Endothelial cell of umbilical vein (primary cell): ENCODE measurements at regions not wholly inside any gene's neighbourhood (a gene's known extent, or its start where the extent isn't known, plus 50 kb on each side); places are given as distances from the start of the nearest gene placed in this dataset.

Source experiments
- BruUV-seq: library from RNA; stranded (reverse); fragments of 400-500 nt; replicated peaks from 2 replicates; lab custom pipeline; 2021; lab: Mats Ljungman, UMichigan
- CTCF ChIA-PET: fragments of 300-600, 350-600 bp; sonication (Branson Sonifier 250); formaldehyde crosslinking; loops from one replicate; lab custom pipeline; 2021; ENCODE audit warnings: antibody characterized with exemption, inconsistent platforms; lab: Charles Lee
- POLR2A ChIA-PET: fragments of 300-600, 350-600 bp; sonication (Branson Sonifier 250); formaldehyde crosslinking; loops from one replicate; lab custom pipeline; 2021; ENCODE audit warnings: antibody characterized with exemption, inconsistent platforms; lab: Charles Lee
- DNase-seq: peaks from one replicate; pipeline ENCODE4 v3.0.0-alpha.2; 2011; ENCODE audit warnings: low read depth, low spot score
- FAIRE-seq: peaks from 2 replicates; lab custom pipeline; 2011; peaks lifted over from hg19 to GRCh38; lab: Jason Lieb, UNC
- H2AFZ ChIP-seq: 2 replicates; pipeline ENCODE4 v1.6.0; 2012; ENCODE audit warnings: low read depth, low read length, control low read depth, inconsistent platforms
- H3K27ac ChIP-seq: 2 replicates; pipeline ENCODE4 v1.5.1; 2011; ENCODE audit warnings: low read depth, mild to moderate bottlenecking, control low read depth, low read length, moderate library complexity; ENCODE audit not compliant: insufficient read depth
- H3K27me3 ChIP-seq, 2 experiments: 2 replicates each; pipeline versions ENCODE4 v1.6.0 to v1.6.1; 2011; ENCODE audit warnings: low read length in 2 of 2, mixed read lengths in 1 of 2; ENCODE audit not compliant: control insufficient read depth in 2 of 2, insufficient read depth in 2 of 2
- H3K36me3 ChIP-seq, 2 experiments: 2 replicates in 1 of 2; 3 replicates in 1 of 2; pipeline ENCODE4 v1.5.1; 2011; ENCODE audit warnings: low read length in 2 of 2, mild to moderate bottlenecking in 1 of 2, moderate library complexity in 1 of 2; ENCODE audit not compliant: control insufficient read depth in 2 of 2, insufficient read depth in 2 of 2; ENCODE audit errors: extremely low read depth in 1 of 2
- H3K4me1 ChIP-seq: 3 replicates; pipeline ENCODE4 v1.5.1; 2011; ENCODE audit warnings: mild to moderate bottlenecking, low read length; ENCODE audit not compliant: control insufficient read depth, insufficient read depth; ENCODE audit errors: extremely low read depth
- H3K4me2 ChIP-seq: 2 replicates; pipeline ENCODE4 v1.6.1; 2011; ENCODE audit warnings: low read length, control low read depth, mixed read lengths; ENCODE audit not compliant: insufficient read depth
- H3K4me3 ChIP-seq, 3 experiments: fragments of 200-600 bp in 1 of 3; sonication (generic), shearing (Covaris generic) in 1 of 3; replicated peaks in 1 of 3; 2 replicates each; pipeline ENCODE4 v1.5.1; 2011 to 2016; ENCODE audit warnings: control low read depth in 3 of 3, low read length in 3 of 3, mild to moderate bottlenecking in 2 of 3, inconsistent platforms in 1 of 3, low read depth in 1 of 3, moderate library complexity in 1 of 3; ENCODE audit not compliant: insufficient read depth in 1 of 3
- H3K79me2 ChIP-seq: 2 replicates; pipeline ENCODE4 v1.6.0; 2012; ENCODE audit warnings: low read length, inconsistent platforms; ENCODE audit not compliant: control insufficient read depth, insufficient read depth
- H3K9ac ChIP-seq: replicated peaks from 2 replicates; pipeline ENCODE3; 2011; ENCODE audit warnings: low read length, control low read depth; ENCODE audit not compliant: insufficient read depth; ENCODE audit errors: extremely low read depth
- H3K9me1 ChIP-seq: replicated peaks from 3 replicates; pipeline ENCODE4 v1.6.0; 2011; ENCODE audit warnings: mild to moderate bottlenecking, low read length; ENCODE audit not compliant: control insufficient read depth, insufficient read depth; ENCODE audit errors: extremely low read depth
- H3K9me3 ChIP-seq: replicated peaks from 2 replicates; pipeline ENCODE4 v1.5.1; 2012; ENCODE audit warnings: low read length, inconsistent platforms; ENCODE audit not compliant: control insufficient read depth, insufficient read depth
- H4K20me1 ChIP-seq: replicated peaks from 2 replicates; pipeline ENCODE3; 2011; ENCODE audit warnings: mild to moderate bottlenecking, low read length; ENCODE audit not compliant: control insufficient read depth, insufficient read depth; ENCODE audit errors: extremely low read depth
- CTCF ChIP-seq, 2 donors: IDR thresholded peaks; 1 replicate in 1 of 2; 2 replicates in 1 of 2; pipeline ENCODE4 v1.5.1; 2011; ENCODE audit warnings: low read length in 2 of 2, mild to moderate bottlenecking in 2 of 2, moderate library complexity in 2 of 2, control low read depth in 1 of 2, inconsistent platforms in 1 of 2, low read depth in 1 of 2; ENCODE audit not compliant: insufficient read depth in 1 of 2; ENCODE audit errors: extremely low read depth in 1 of 2
- EZH2 ChIP-seq: IDR thresholded peaks from 2 replicates; pipeline ENCODE4 v1.6.1; 2012; ENCODE audit warnings: borderline replicate concordance, low read depth, mild to moderate bottlenecking, moderate library complexity, low read length, inconsistent platforms; ENCODE audit not compliant: severe bottlenecking
- FOS ChIP-seq: IDR thresholded peaks from 2 replicates; pipeline ENCODE4 v1.6.1; 2011; ENCODE audit warnings: mild to moderate bottlenecking, low read length, moderate library complexity, borderline replicate concordance; ENCODE audit not compliant: insufficient read depth
- MAX ChIP-seq: IDR thresholded peaks from 2 replicates; pipeline ENCODE4 v1.6.1; 2011; ENCODE audit not compliant: insufficient read depth, insufficient read length
- MYC ChIP-seq: IDR thresholded peaks from one replicate; pipeline ENCODE4 v1.6.1; 2011; ENCODE audit warnings: mild to moderate bottlenecking, low read depth, low read length
- POLR2A ChIP-seq: IDR thresholded peaks from 2 replicates; pipeline ENCODE4 v1.6.1; 2012; ENCODE audit warnings: low read depth, mild to moderate bottlenecking, control low read depth, low read length
- POLR2AphosphoS5 ChIP-seq: IDR thresholded peaks from 2 replicates; pipeline ENCODE4 v1.6.1; 2012; ENCODE audit warnings: low read depth, mild to moderate bottlenecking, control low read depth, low read length, moderate library complexity; ENCODE audit not compliant: insufficient read depth
- dilution Hi-C: fragments of 300-500 bp; cut with MboI; formaldehyde crosslinking; loops from one replicate; pipeline ENCODE4 v1.15.0; 2019; ENCODE audit warnings: low sequenced_read_pairs; ENCODE audit not compliant: extremely low pct_ligation_motif_present
- intact Hi-C: fragments of 100-400 bp; cut with micrococcal nuclease; formaldehyde crosslinking; loops from one replicate; pipeline ENCODE4 v1.10.0; 2022

DNA sequence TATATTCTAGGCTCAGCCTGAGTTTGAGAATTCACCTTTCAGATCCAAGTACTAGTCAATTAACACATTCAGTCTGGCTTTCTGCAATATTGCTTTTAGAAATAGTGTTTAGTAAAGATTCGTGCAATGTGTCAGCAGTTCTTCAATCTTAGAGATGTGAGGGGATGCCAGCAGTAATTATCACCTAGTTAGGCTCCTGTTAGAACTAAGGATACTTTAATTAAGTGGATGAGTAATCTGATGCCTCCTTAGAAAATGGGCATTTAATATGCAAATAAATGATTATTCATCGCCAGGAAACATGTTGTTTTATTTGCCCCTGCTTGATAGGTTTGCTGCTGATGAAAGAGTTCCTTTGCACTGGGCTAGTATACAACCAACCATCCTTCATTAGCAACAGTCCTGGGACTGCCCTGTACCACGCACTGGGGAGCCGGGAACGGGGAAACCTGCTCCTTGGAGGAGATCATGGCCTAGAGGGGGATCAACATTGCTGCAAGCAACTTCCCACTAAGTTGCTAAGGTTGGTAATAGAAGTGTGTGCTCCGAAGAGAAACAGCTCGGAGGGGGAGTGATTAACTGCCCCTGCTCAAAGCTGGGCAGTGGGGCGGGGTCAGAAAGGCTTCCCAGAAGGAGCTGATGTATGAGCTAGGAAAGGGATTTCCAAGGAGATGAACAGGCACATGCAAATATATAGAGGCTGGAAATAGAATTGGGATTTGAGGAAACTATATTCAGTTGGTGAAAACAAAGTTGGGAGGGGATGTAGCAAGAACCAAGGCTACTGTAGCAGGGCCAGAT, 231.8 kb downstream of the DRD1 start:
- Histone ChIP-seq H3K36me3 (no peaks in the 10 kb centered on the region), H3K4me3 (no peak overlapping the region), H3K4me1 (no peaks in the 10 kb centered on the region), H3K9me1 (no peaks in the 10 kb centered on the region), H3K9ac (no peak overlapping the region), H3K27ac (no peak overlapping the region), H3K4me2 (no peak overlapping the region), H2AFZ (no peak overlapping the region), H3K27me3 (no peaks in the 10 kb centered on the region), H3K9me3 (peaks cover 13% of the 10 kb centered on the region), H4K20me1 (no peaks in the 10 kb centered on the region), H3K79me2 (no peaks in the 10 kb centered on the region)
- ChIA-PET CTCF (no interaction called here), POLR2A (no interaction called here)
- dilution Hi-C loops (no loop called here), intact Hi-C loops (no loop called here)
- DNase-seq: no peak
- no TSS peak for BruUV-seq
- FAIRE-seq: no peak
- TF ChIP-seq CTCF (IDR thresholded peaks at IDR 0.05; ENCODE audit: extremely low read depth in 1 of 2, insufficient read depth in 1 of 2, low read depth in 1 of 2, low read length in 2 of 2) (no peak), EZH2 (no peak), MYC (no peak), POLR2AphosphoS5 (no peak), FOS (no peak), POLR2A (no peak), MAX (no peak)
